ENCODE measurements at regions not wholly inside any gene's neighbourhood (a gene's known extent, or its start where the extent isn't known, plus 50 kb on each side); places are given as distances from the start of the nearest gene placed in this dataset.
"Not testable (repeated sequence)": the region's sequence is repeated elsewhere in the genome, so short reads cannot be mapped to it uniquely, and the experiment has no call there.

- no peak for DNase-seq
These were observed 82.8 kb upstream of the HES1 start for GRCh38 chr3:194053136-194053535.

- DNase-seq, result no peak
These were observed 81.9 kb upstream of the HES1 start for GRCh38 chr3:194054016-194054415.

- no peak for DNase-seq
These were observed 81.4 kb upstream of the HES1 start for GRCh38 chr3:194054540-194054939.

DNA sequence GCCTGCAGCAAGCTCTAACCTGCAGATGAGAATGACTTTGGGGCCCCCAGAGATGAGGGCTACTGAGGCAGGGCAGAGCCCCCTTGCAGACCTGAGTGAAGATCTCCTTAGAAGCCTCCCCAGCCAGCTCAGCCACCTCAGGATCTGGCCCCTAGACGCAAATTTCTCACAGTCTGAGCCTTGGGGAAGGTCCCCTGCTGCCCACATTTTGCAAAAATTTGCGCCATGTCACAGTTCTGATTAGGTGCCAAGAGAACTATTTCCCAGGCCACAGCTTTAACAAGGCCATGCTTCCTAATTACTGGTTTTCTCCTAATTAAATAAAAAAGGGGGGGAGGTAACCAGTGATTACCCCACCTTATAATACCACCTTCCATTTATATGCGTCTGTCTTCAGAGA is 81.0 kb upstream of the HES1 start:
- DNase-seq, result no peak

- DNase-seq, result not testable (repeated sequence)
These were observed 79.6 kb upstream of the HES1 start for GRCh38 chr3:194056323-194056722.

GRCh38 chr3:194056731-194057415 is 79.1 kb upstream of the HES1 start:
- no peak for DNase-seq

GRCh38 chr3:194057570-194058188 is 78.3 kb upstream of the HES1 start:
- DNase-seq, result no peak

- peak; percentile 62 for DNase-seq
These were observed 77.8 kb upstream of the HES1 start for GRCh38 chr3:194058189-194058571.

GRCh38 chr3:194058753-194059152 is 77.2 kb upstream of the HES1 start:
- no peak for DNase-seq

- no peak for DNase-seq
These were observed 74.4 kb upstream of the HES1 start for GRCh38 chr3:194061421-194062030.

GRCh38 chr3:194062830-194063229 is 73.1 kb upstream of the HES1 start:
- no peak for DNase-seq

DNA sequence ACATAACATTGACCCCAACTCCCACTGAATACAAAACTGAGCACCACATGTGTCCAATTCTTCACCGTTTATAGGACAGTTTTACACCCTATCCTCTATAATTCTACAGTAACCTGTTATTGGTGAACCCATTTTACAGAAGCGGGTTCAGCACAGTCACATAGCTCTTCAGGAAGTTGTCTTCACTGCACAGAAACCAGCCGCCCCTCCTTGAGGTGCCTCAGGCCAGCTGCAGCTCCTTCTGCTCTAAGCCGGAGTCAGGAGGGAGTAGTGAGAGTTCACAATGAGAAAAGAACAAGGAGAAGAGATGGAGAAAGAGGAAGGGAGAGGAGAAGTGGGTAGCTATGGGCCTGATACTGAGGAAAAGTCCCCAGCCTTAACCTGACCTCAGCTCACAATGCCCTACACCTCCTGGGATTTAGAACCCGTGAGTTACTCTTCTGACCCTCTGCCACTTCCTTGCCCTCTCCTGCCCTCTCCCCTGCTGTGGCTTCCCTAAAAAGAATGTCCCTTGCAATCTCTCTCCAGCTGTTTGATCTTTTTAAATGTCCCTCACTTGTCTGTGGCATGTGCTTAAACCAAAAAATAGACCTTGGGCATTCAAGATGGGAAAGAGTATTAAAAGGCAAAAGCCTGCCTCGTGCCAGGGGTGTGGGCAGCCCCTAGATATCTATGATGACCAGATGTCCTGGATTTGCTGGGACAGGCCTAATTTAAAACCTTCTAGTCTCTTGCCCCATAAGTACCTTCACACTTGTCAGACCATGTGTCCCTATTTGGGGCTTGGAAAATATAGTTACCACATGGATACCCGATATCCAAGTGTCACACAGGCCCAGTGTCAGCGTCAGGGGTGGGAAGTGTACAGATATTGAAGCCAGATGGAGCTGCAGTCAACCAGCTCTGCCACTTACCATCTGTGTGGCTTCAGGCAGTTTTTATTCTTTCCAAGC is 71.3 kb upstream of the HES1 start:
- DNase-seq, result no peak

DNA sequence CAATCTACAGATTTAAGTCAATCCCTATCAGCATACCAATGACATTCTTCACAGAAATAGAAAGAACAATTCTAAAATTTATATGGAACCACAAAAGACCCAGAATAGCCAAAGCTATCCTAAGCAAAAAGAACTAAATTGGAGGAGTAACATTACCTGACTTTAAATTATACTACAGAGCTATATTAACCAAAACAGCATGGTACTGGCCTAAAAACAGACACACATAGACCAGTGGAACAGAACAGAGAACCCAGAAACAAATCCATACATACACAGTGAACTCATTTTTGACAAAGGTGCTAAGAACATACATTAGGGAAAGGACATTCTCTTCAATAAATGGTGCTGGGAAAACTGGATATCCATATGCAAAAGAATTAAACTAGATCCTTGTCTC is 68.6 kb upstream of the HES1 start:
- DNase-seq, result not testable (repeated sequence)

DNA sequence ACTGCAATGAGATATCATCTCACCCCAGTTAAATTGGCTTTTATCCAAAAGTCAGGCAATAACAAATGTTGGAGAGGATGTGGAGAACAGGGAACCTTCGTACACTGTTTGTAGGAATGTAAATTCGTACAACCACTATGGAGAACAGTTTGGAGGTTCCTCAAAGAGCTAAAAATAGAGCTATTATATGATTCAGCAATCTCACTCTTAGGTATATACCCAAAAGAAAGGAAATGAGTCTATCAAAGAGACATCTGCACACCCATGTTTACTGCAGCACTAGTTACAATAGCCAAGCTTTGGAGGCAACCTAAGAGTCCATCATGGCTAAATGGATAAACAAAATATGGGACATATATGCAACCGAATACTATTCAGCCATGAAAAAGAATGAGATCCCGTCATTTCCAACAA is 68.0 kb upstream of the HES1 start:
- DNase-seq, result no peak

GRCh38 chr3:194069421-194070219 is 66.3 kb upstream of the HES1 start:
- no peak for DNase-seq

DNA sequence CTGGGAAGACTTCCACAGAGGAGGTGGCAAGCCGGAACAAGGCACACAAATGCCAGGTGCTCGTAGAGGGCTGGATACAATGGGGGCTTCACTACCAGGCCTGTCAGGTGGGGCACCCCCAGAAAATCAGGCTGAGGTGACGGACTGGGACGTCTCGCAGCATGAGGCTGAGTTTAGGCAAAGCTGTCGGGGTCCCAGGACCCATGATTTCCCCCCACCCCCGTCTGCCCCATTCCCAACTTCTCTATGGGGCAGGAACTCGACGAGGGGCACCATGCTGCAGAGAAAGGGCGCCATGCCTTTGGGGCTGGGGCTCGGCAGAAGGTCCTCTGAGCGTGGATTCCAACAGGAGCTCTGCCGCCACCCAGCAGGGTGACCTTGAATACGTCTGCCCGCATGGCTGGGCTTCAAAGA is 65.7 kb upstream of the HES1 start:
- DNase-seq, result no peak

DNA sequence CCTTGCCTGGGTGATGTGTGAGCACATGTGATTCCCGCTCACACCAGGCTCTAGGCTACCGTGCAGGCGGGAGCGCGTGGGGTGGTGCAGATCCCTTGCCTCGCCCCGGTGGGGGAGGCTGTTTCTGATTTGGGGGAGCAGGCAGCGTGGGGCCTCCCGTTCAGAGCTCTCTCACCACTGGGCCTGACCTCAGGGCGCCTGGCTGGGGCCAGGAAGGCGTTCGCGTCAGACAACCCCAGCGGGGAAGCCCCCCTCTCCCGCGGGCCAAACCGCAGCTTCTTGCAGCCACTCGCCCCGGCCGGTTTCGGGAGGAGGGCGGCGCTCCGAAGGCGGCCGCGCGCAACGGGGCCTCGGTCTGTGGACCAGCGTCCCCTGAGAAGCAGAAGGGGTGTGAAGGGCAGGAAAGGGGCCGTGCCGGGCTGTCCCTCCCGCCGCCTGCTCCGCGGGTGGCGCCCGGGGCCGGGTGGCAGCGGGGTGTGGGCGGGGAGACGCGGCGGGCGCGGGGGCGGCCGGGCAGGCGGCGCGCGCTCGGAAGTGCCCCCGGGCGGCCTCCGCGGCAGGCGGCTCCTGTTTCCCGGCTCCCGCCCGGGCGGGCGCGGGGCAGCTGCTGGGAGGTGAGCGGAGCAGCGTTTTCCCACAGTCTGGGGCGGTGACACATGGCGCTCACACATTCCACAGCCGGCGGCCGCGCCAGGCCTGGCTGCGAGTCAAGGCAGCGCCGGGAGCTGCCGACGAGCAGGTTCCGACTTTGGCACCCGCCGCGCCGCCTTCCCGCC is 65.1 kb upstream of the HES1 start:
- DNase-seq, result peak; percentile 48

- DNase-seq, result no peak
These were observed 63.9 kb upstream of the HES1 start for GRCh38 chr3:194072097-194072428.

GRCh38 chr3:194072691-194073279 is 63.2 kb upstream of the HES1 start:
- no peak for DNase-seq

DNA sequence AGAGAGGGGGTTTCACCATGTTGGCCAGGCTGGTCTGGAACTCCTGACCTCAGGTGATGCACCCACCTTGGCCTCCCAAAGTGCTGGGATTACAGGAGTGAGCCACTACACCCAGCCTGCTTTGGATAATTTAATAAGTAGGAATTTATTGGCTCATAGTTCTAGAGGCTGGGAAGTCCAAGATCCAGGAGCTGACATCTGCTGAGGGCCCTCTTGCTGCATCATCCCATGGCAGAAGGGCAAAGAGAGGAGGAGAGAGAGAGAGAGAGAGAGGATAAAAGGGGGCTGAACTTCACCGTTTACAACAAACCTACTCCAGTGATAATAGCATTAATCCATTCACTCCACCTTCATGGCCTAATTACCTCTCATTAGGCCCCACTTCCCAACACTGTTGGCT is 62.0 kb upstream of the HES1 start:
- DNase-seq, result no peak

GRCh38 chr3:194075088-194075615 is 60.8 kb upstream of the HES1 start:
- DNase-seq, result no peak
